ENCODE measurements at regions not wholly inside any gene's neighbourhood (a gene's known extent, or its start where the extent isn't known, plus 50 kb on each side); places are given as distances from the start of the nearest gene placed in this dataset.
A peak's percentile ranks its signal among the peaks of the same experiment; 100 is the strongest.

DNA sequence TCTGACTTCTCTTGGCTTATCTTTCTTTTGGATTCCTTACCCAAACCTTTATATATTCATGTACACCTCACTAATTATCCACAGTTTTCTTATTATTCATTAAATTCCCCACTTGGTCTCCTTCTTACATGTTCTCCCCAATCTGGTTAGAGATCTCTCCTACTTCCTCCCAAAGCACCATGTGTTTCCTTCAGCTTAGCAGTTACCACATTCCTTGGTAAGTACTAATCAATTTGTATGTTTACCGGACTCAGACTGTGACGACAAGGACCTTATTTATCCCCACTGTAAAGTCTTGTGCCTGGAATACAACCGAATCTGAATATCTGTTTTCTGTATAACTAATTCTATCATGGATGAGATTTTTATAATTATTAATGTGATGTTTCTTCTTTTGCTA is 389.5 kb downstream of the KCNJ2 start:
- Histone ChIP-seq H3K4me2 (no peak overlapping the region), H3K27me3 (peaks cover 2% of the 10 kb centered on the region), H3K4me1 (ENCODE audit: insufficient read depth) (no peaks in the 10 kb centered on the region), H3K27ac (no peak overlapping the region), H4K20me1 (ENCODE audit: insufficient read depth, poor library complexity, severe bottlenecking) (no peaks in the 10 kb centered on the region), H3K79me2 (no peaks in the 10 kb centered on the region), H3K9me3 (ENCODE audit: low read depth) (no peaks in the 10 kb centered on the region), H2AFZ (no peak overlapping the region), H3K4me3 (no peak overlapping the region), H3K36me3 (replicated peaks; ENCODE audit: insufficient read depth, low read depth) (no peaks in the 10 kb centered on the region), H3K9me2 (replicated peaks; ENCODE audit: insufficient read depth) (no peaks in the 10 kb centered on the region)
- no peak for DNase-seq (ENCODE audit: low spot score)
- WGBS (ENCODE audit: low lambda C conversion rate, missing lambda C conversion rate), result 54% methylated on average over 3 of the region's 3 CpGs
- TF ChIP-seq EZH2 (IDR thresholded peaks at IDR 0.05; ENCODE audit: borderline replicate concordance), result no peak
- TF ChIP-seq, protein P1, sequence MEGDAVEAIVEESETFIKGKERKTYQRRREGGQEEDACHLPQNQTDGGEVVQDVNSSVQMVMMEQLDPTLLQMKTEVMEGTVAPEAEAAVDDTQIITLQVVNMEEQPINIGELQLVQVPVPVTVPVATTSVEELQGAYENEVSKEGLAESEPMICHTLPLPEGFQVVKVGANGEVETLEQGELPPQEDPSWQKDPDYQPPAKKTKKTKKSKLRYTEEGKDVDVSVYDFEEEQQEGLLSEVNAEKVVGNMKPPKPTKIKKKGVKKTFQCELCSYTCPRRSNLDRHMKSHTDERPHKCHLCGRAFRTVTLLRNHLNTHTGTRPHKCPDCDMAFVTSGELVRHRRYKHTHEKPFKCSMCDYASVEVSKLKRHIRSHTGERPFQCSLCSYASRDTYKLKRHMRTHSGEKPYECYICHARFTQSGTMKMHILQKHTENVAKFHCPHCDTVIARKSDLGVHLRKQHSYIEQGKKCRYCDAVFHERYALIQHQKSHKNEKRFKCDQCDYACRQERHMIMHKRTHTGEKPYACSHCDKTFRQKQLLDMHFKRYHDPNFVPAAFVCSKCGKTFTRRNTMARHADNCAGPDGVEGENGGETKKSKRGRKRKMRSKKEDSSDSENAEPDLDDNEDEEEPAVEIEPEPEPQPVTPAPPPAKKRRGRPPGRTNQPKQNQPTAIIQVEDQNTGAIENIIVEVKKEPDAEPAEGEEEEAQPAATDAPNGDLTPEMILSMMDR (IDR thresholded peaks at IDR 0.05; ENCODE audit: poor library complexity), result no peak
- no peak for TF ChIP-seq EZH2phosphoT487 (IDR thresholded peaks at IDR 0.05; ENCODE audit: low read depth, severe bottlenecking, unreplicated experiment)

DNA sequence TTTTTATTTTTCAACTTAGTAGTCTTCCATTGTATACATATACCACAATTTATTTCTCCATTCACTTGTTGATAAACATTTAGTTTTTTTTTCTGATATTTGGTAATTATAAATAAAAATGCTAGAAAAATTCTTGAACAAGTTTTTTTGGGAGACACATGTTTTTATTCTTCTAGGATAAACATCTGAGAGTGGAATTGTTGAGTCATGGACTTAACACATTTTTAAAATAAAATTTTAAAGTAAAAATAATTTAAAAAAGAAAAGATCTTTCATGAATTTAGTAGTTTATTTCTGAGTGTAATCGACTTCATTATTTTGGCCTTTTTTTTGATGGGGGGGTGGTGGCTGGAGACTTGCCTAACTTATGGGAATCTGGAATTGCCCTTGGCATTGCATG is 391.1 kb downstream of the KCNJ2 start:
- Histone ChIP-seq H3K9me3 (ENCODE audit: low read depth) (no peaks in the 10 kb centered on the region), H3K4me3 (no peak overlapping the region), H3K27me3 (no peaks in the 10 kb centered on the region), H3K4me1 (ENCODE audit: insufficient read depth) (no peaks in the 10 kb centered on the region), H3K4me2 (no peak overlapping the region), H3K9me2 (replicated peaks; ENCODE audit: insufficient read depth) (no peaks in the 10 kb centered on the region), H3K36me3 (replicated peaks; ENCODE audit: insufficient read depth, low read depth) (no peaks in the 10 kb centered on the region), H2AFZ (no peak overlapping the region), H4K20me1 (ENCODE audit: insufficient read depth, poor library complexity, severe bottlenecking) (no peaks in the 10 kb centered on the region), H3K27ac (no peak overlapping the region), H3K79me2 (no peaks in the 10 kb centered on the region)
- TF ChIP-seq, protein P1 (IDR thresholded peaks at IDR 0.05; ENCODE audit: poor library complexity), result no peak
- TF ChIP-seq EZH2phosphoT487 (IDR thresholded peaks at IDR 0.05; ENCODE audit: low read depth, severe bottlenecking, unreplicated experiment) (no peak), EZH2 (IDR thresholded peaks at IDR 0.05; ENCODE audit: borderline replicate concordance) (no peak)
- no peak for DNase-seq (ENCODE audit: low spot score)
- 82% methylated on average over 1 of the region's 1 CpG for WGBS (ENCODE audit: low lambda C conversion rate, missing lambda C conversion rate)

DNA sequence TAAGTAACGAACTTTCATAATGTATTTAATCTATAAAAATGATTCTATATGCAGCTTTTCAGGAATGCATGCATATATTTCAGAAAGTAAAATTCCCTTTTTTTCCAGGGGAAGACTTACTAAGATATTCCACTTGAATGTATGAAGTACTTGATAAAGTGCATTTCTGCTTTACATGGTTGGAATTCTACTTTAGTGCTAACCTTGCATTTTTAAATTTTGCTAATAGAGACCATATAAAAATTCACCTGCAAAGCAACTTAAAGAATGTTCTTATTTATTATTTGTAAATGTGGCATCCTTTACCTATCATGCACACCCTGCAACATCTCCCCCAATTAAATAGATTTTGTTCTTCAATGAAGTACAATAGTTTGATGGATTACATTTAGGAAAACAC is 392.8 kb downstream of the KCNJ2 start:
- H4K20me1 ChIP-seq (ENCODE audit: insufficient read depth, poor library complexity, severe bottlenecking), result no peaks in the 10 kb centered on the region
- H3K79me2 ChIP-seq, result no peaks in the 10 kb centered on the region
- WGBS (ENCODE audit: low lambda C conversion rate, missing lambda C conversion rate), result 90% methylated on average over 1 of the region's 1 CpG
- H3K27ac ChIP-seq, result no peak overlapping the region
- no peaks in the 10 kb centered on the region for H3K4me1 ChIP-seq (ENCODE audit: insufficient read depth)
- H2AFZ ChIP-seq, result no peak overlapping the region
- no peak overlapping the region for H3K4me3 ChIP-seq
- no peaks in the 10 kb centered on the region for H3K9me2 ChIP-seq (replicated peaks; ENCODE audit: insufficient read depth)
- DNase-seq (ENCODE audit: low spot score), result no peak
- no peak overlapping the region for H3K4me2 ChIP-seq
- no peak for TF ChIP-seq EZH2 (IDR thresholded peaks at IDR 0.05; ENCODE audit: borderline replicate concordance)
- no peak for TF ChIP-seq EZH2phosphoT487 (IDR thresholded peaks at IDR 0.05; ENCODE audit: low read depth, severe bottlenecking, unreplicated experiment)
- TF ChIP-seq, protein P1 (IDR thresholded peaks at IDR 0.05; ENCODE audit: poor library complexity), result no peak
- no peaks in the 10 kb centered on the region for H3K9me3 ChIP-seq (ENCODE audit: low read depth)
- no peaks in the 10 kb centered on the region for H3K27me3 ChIP-seq
- no peaks in the 10 kb centered on the region for H3K36me3 ChIP-seq (replicated peaks; ENCODE audit: insufficient read depth, low read depth)

DNA sequence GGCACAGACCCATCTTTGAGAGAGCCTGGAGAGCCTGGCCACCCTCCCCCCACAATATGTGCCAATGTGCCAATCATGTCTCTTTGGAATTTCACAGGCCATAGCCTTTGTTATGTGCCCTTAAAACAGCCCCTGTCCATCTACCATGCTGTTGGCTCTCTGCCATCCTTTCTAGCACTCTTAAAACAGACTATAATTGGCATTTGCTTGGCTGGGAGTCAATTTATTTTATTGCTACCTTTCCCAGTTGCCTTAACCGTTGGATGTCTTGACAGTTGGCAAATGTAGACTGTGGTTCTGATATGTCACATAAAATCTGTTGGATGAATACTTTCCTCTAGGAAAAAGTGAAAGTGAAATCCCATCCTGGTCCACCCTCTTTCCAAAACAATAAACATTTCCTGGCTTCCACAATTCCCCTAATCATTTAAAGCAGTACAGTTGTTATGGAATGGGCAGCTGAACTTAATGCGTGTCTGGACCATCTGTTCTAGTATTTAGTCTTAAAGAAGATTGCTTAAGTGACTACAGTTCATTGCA is 394.0 kb downstream of the KCNJ2 start:
- no peaks in the 10 kb centered on the region for H4K20me1 ChIP-seq (ENCODE audit: insufficient read depth, poor library complexity, severe bottlenecking)
- DNase-seq (ENCODE audit: low spot score), result peak; percentile 19
- no peak overlapping the region for H3K27ac ChIP-seq
- no peak overlapping the region for H2AFZ ChIP-seq
- TF ChIP-seq, protein P1 (IDR thresholded peaks at IDR 0.05; ENCODE audit: poor library complexity), result no peak
- no peak for TF ChIP-seq EZH2phosphoT487 (IDR thresholded peaks at IDR 0.05; ENCODE audit: low read depth, severe bottlenecking, unreplicated experiment)
- TF ChIP-seq EZH2 (IDR thresholded peaks at IDR 0.05; ENCODE audit: borderline replicate concordance), result no peak
- no peak overlapping the region for H3K4me3 ChIP-seq
- 36% methylated on average over 2 of the region's 2 CpGs for WGBS (ENCODE audit: low lambda C conversion rate, missing lambda C conversion rate)
- no peaks in the 10 kb centered on the region for H3K9me3 ChIP-seq (ENCODE audit: low read depth)
- H3K4me2 ChIP-seq, result no peak overlapping the region
- no peaks in the 10 kb centered on the region for H3K27me3 ChIP-seq
- no peaks in the 10 kb centered on the region for H3K36me3 ChIP-seq (replicated peaks; ENCODE audit: insufficient read depth, low read depth)
- H3K4me1 ChIP-seq (ENCODE audit: insufficient read depth), result no peaks in the 10 kb centered on the region
- no peaks in the 10 kb centered on the region for H3K9me2 ChIP-seq (replicated peaks; ENCODE audit: insufficient read depth)
- no peaks in the 10 kb centered on the region for H3K79me2 ChIP-seq

All from hepatocyte (in vitro differentiated cells).